Breast epithelium (tissue), 4 donors: ENCODE measurements at regions not wholly inside any gene's neighbourhood (a gene's known extent, or its start where the extent isn't known, plus 50 kb on each side); places are given as distances from the start of the nearest gene placed in this dataset.

Experiments
- DNase-seq, 2 donors: peaks; one replicate each; pipeline ENCODE4 v3.0.0-alpha.2; 2019; ENCODE audit warnings: low spot score in 2 of 2
- H3K27ac ChIP-seq, 2 donors: fragments of 200-600 bp; sonication (generic) in 1 of 2; one replicate each; pipeline ENCODE4 v1.5.1; 2016 to 2019; ENCODE audit warnings: mild to moderate bottlenecking in 1 of 2
- H3K27me3 ChIP-seq, 2 donors: fragments of 200-600 bp; sonication (generic) in 1 of 2; one replicate each; pipeline versions ENCODE4 v1.5.1 to v1.6.0; 2017 to 2019; ENCODE audit warnings: control low read depth in 1 of 2, mild to moderate bottlenecking in 1 of 2
- H3K36me3 ChIP-seq: fragments of 200-600 bp; one replicate; pipeline ENCODE4 v1.5.1; 2019
- H3K4me1 ChIP-seq, 2 donors: fragments of 200-600 bp; sonication (generic); one replicate each; pipeline ENCODE4 v1.5.1; 2016 to 2019; ENCODE audit warnings: control low read depth in 1 of 2
- H3K4me3 ChIP-seq, 3 donors: fragments of 200-600 bp; sonication (generic); 1 replicate in 2 of 3; 2 replicates in 1 of 3; pipeline ENCODE4 v1.5.1; 2016 to 2019; ENCODE audit warnings: mild to moderate bottlenecking in 3 of 3, moderate library complexity in 2 of 3
- H3K9me3 ChIP-seq, 2 donors: fragments of 200-600 bp; sonication (generic) in 1 of 2; one replicate each; pipeline ENCODE4 v1.5.1; 2016 to 2019; ENCODE audit warnings: control low read depth in 1 of 2
- CTCF ChIP-seq, 3 donors: fragments of 450-650 bp; IDR thresholded peaks; one replicate each; pipeline ENCODE4 v1.5.1; 2016 to 2017; ENCODE audit warnings: antibody characterized with exemption in 3 of 3, mild to moderate bottlenecking in 3 of 3, moderate library complexity in 3 of 3
- POLR2A ChIP-seq: fragments of 450-650 bp; IDR thresholded peaks from one replicate; pipeline ENCODE4 v1.6.1; 2016; ENCODE audit warnings: antibody characterized with exemption, mild to moderate bottlenecking, moderate library complexity
- POLR2AphosphoS5 ChIP-seq, 3 donors: sonication (generic); formaldehyde crosslinking; IDR thresholded peaks; one replicate each; pipeline ENCODE4 v1.6.1; 2017; ENCODE audit warnings: antibody characterized with exemption in 3 of 3
- intact Hi-C: fragments of 100-400 bp; cut with DNase I; formaldehyde crosslinking; loops from one replicate; pipeline ENCODE4 v1.15.1; 2023; ENCODE audit warnings: low total_unique reads

GRCh38 chr4:105002278-105002677 lies 144.4 kb upstream of the TET2 start:
- no peak overlapping the region for H3K4me3 ChIP-seq
- H3K27ac ChIP-seq = no peak overlapping the region
- H3K9me3 ChIP-seq = no peaks in the 10 kb centered on the region
- H3K27me3 ChIP-seq = no peaks in the 10 kb centered on the region
- no peaks in the 10 kb centered on the region for H3K36me3 ChIP-seq
- DNase-seq = no peak
- intact Hi-C loops = no loop called here
- TF ChIP-seq POLR2A = no peak
- TF ChIP-seq POLR2AphosphoS5 (IDR thresholded peaks at IDR 0.05) = no peak
- no peak for TF ChIP-seq CTCF (IDR thresholded peaks at IDR 0.05)
- no peaks in the 10 kb centered on the region for H3K4me1 ChIP-seq

- TF ChIP-seq CTCF (IDR thresholded peaks at IDR 0.05) (no peak), POLR2A (no peak), POLR2AphosphoS5 (IDR thresholded peaks at IDR 0.05) (no peak)
- intact Hi-C loops = no loop called here
These were observed 132.4 kb upstream of the TET2 start for GRCh38 chr4:105014234-105014633.

GRCh38 chr4:105014635-105015034 lies 132.0 kb upstream of the TET2 start:
- no peaks in the 10 kb centered on the region for H3K9me3 ChIP-seq
- H3K36me3 ChIP-seq = no peaks in the 10 kb centered on the region
- intact Hi-C loops = no loop called here
- no peak for DNase-seq
- H3K27me3 ChIP-seq = no peaks in the 10 kb centered on the region
- H3K4me3 ChIP-seq = no peak overlapping the region
- no peaks in the 10 kb centered on the region for H3K4me1 ChIP-seq
- TF ChIP-seq POLR2A (no peak), POLR2AphosphoS5 (IDR thresholded peaks at IDR 0.05) (no peak), CTCF (IDR thresholded peaks at IDR 0.05) (no peak)
- H3K27ac ChIP-seq = no peak overlapping the region

More at GRCh38 chr4:105014234-105014633, 132.4 kb upstream of the TET2 start:
- Histone ChIP-seq H3K4me3 (no peak overlapping the region), H3K27ac (no peak overlapping the region), H3K4me1 (no peaks in the 10 kb centered on the region), H3K27me3 (no peaks in the 10 kb centered on the region), H3K36me3 (no peaks in the 10 kb centered on the region), H3K9me3 (no peaks in the 10 kb centered on the region)
- DNase-seq = no peak

- no peak overlapping the region for H3K4me3 ChIP-seq
- TF ChIP-seq POLR2AphosphoS5 (IDR thresholded peaks at IDR 0.05) (no peak), POLR2A (no peak), CTCF (IDR thresholded peaks at IDR 0.05) (no peak)
- intact Hi-C loops = no loop called here
- H3K36me3 ChIP-seq = no peaks in the 10 kb centered on the region
- DNase-seq = no peak
- no peaks in the 10 kb centered on the region for H3K9me3 ChIP-seq
- no peak overlapping the region for H3K27ac ChIP-seq
- H3K27me3 ChIP-seq = no peaks in the 10 kb centered on the region
- no peaks in the 10 kb centered on the region for H3K4me1 ChIP-seq
These were observed 130.9 kb upstream of the TET2 start for GRCh38 chr4:105015750-105016149.

GRCh38 chr4:105022811-105023667 lies 123.6 kb upstream of the TET2 start:
- DNase-seq = no peak
- no peaks in the 10 kb centered on the region for H3K36me3 ChIP-seq
- TF ChIP-seq POLR2A = no peak
- TF ChIP-seq CTCF (IDR thresholded peaks at IDR 0.05) = no peak
- TF ChIP-seq POLR2AphosphoS5 (IDR thresholded peaks at IDR 0.05) = no peak
- intact Hi-C loops = no loop called here
- H3K27me3 ChIP-seq = no peaks in the 10 kb centered on the region
- no peaks in the 10 kb centered on the region for H3K4me1 ChIP-seq
- no peak overlapping the region for H3K4me3 ChIP-seq
- peaks cover 0 to 10% of the 10 kb centered on the region in 2 donors for H3K9me3 ChIP-seq
- H3K27ac ChIP-seq = no peak overlapping the region
